HTERT RPE-1 (cell line): ENCODE measurements at regions not wholly inside any gene's neighbourhood (a gene's known extent, or its start where the extent isn't known, plus 50 kb on each side); places are given as distances from the start of the nearest gene placed in this dataset.

ENCODE experiments used
- in situ Hi-C: fragments of 300-500 bp; cut with MboI; formaldehyde crosslinking; loops from 4 replicates; pipeline ENCODE4 v1.14.3; 2020; ENCODE audit warnings: low sequenced_read_pairs

GRCh38 chr18:71028285-71028762 is 739.5 kb downstream of the SOCS6 start:
- in situ Hi-C loops: no loop called here

GRCh38 chr18:71027531-71027930 is 738.7 kb downstream of the SOCS6 start:
- in situ Hi-C loops: no loop called here

- in situ Hi-C loops: no loop called here
Measured at GRCh38 chr18:71025505-71026225, 736.8 kb downstream of the SOCS6 start.

- in situ Hi-C loops: no loop called here
Measured at GRCh38 chr18:71022389-71022788, 733.5 kb downstream of the SOCS6 start.

- in situ Hi-C loops: no loop called here
Measured at GRCh38 chr18:71021030-71021362, 732.2 kb downstream of the SOCS6 start.

- in situ Hi-C loops: no loop called here
Measured at GRCh38 chr18:71020342-71021029, 731.6 kb downstream of the SOCS6 start.

GRCh38 chr18:71018816-71019215 is 730.0 kb downstream of the SOCS6 start:
- in situ Hi-C loops: no loop called here

- in situ Hi-C loops: no loop called here
Measured at GRCh38 chr18:71012789-71013188, 723.9 kb downstream of the SOCS6 start.

GRCh38 chr18:71011389-71011788 is 722.5 kb downstream of the SOCS6 start:
- in situ Hi-C loops: no loop called here

GRCh38 chr18:71008257-71008656 is 719.4 kb downstream of the SOCS6 start:
- in situ Hi-C loops: no loop called here

GRCh38 chr18:71001597-71001996 is 712.8 kb downstream of the SOCS6 start:
- in situ Hi-C loops: no loop called here

GRCh38 chr18:70998490-70998889 is 709.6 kb downstream of the SOCS6 start:
- in situ Hi-C loops: no loop called here

- in situ Hi-C loops: no loop called here
Measured at GRCh38 chr18:70994116-70994515, 705.3 kb downstream of the SOCS6 start.

GRCh38 chr18:70991577-70991976 is 702.7 kb downstream of the SOCS6 start:
- in situ Hi-C loops: no loop called here

GRCh38 chr18:70985948-70986347 is 697.1 kb downstream of the SOCS6 start:
- in situ Hi-C loops: no loop called here

- in situ Hi-C loops: no loop called here
Measured at GRCh38 chr18:70982292-70982691, 693.4 kb downstream of the SOCS6 start.

GRCh38 chr18:70981400-70982140 is 692.7 kb downstream of the SOCS6 start:
- in situ Hi-C loops: no loop called here

- in situ Hi-C loops: no loop called here
Measured at GRCh38 chr18:70973626-70974025, 684.8 kb downstream of the SOCS6 start.

- in situ Hi-C loops: no loop called here
Measured at GRCh38 chr18:70966419-70966818, 677.6 kb downstream of the SOCS6 start.

GRCh38 chr18:70961939-70962338 is 673.1 kb downstream of the SOCS6 start:
- in situ Hi-C loops: no loop called here

- in situ Hi-C loops: no loop called here
Measured at GRCh38 chr18:70956554-70956953, 667.7 kb downstream of the SOCS6 start.

GRCh38 chr18:70936160-70936559 is 647.3 kb downstream of the SOCS6 start:
- in situ Hi-C loops: no loop called here
